GM12892 (cell line): ENCODE measurements at regions not wholly inside any gene's neighbourhood (a gene's known extent, or its start where the extent isn't known, plus 50 kb on each side); places are given as distances from the start of the nearest gene placed in this dataset.

ENCODE experiments used
- POLR2A ChIP-seq: IDR thresholded peaks from 2 replicates; pipeline ENCODE4 v1.6.1; 2011; ENCODE audit warnings: low read depth, low read length, control low read depth
- TAF1 ChIP-seq: IDR thresholded peaks from 2 replicates; pipeline ENCODE4 v1.6.1; 2011; ENCODE audit warnings: low read depth, mild to moderate bottlenecking, control low read depth, low read length, borderline replicate concordance

- TF ChIP-seq POLR2A (no peak), TAF1 (no peak)
Observed at GRCh38 chr5:106380736-106381135, 1290.0 kb downstream of the EFNA5 start.
